GM23338 (cell line): ENCODE measurements at regions not wholly inside any gene's neighbourhood (a gene's known extent, or its start where the extent isn't known, plus 50 kb on each side); places are given as distances from the start of the nearest gene placed in this dataset.

Source experiments
- ATAC-seq: fragments of 200-7000 bp; cut with Tn5 transposase; 3 replicates; pipeline ENCODE4 v1.9.1; 2020
- DNase-seq: peaks from one replicate; pipeline ENCODE4 v3.0.0-alpha.2; 2015; ENCODE audit warnings: low spot score
- H2AFZ ChIP-seq: fragments of 200-600 bp; sonication (generic); 2 replicates; pipeline ENCODE4 v1.8.0; 2016; ENCODE audit warnings: antibody characterized with exemption, mild to moderate bottlenecking, moderate library complexity
- H3F3A ChIP-seq: fragments of 200-600 bp; sonication (generic); replicated peaks from 2 replicates; pipeline ENCODE4 v1.8.0; 2017; ENCODE audit warnings: antibody characterized with exemption, mixed run types, low read depth
- H3K27ac ChIP-seq: fragments of 200-600 bp; sonication (generic); 2 replicates; pipeline ENCODE4 v1.6.1; 2016; ENCODE audit warnings: low read depth
- H3K27me3 ChIP-seq: fragments of 200-600 bp; sonication (generic); 2 replicates; pipeline ENCODE4 v1.8.0; 2016; ENCODE audit warnings: mild to moderate bottlenecking, mixed run types, moderate library complexity; ENCODE audit not compliant: insufficient read depth
- H3K36me3 ChIP-seq: fragments of 200-600 bp; sonication (generic); 2 replicates; pipeline ENCODE4 v1.8.0; 2016; ENCODE audit warnings: mild to moderate bottlenecking; ENCODE audit not compliant: insufficient read depth
- H3K4me1 ChIP-seq: fragments of 200-600 bp; sonication (generic); 2 replicates; pipeline ENCODE4 v1.8.0; 2016; ENCODE audit warnings: mild to moderate bottlenecking, moderate library complexity; ENCODE audit not compliant: insufficient read depth
- H3K4me2 ChIP-seq: fragments of 200-600 bp; sonication (generic); 2 replicates; pipeline ENCODE4 v1.7.1; 2017; ENCODE audit warnings: mixed run types
- H3K4me3 ChIP-seq: fragments of 200-600 bp; sonication (generic); 2 replicates; pipeline ENCODE4 v1.6.1; 2016; ENCODE audit warnings: mixed run types
- H3K79me2 ChIP-seq: fragments of 200-600 bp; sonication (generic); replicated peaks from 2 replicates; pipeline ENCODE4 v1.8.0; 2017; ENCODE audit warnings: mild to moderate bottlenecking; ENCODE audit not compliant: insufficient read depth
- H3K9me2 ChIP-seq: fragments of 200-600 bp; sonication (generic); 2 replicates; pipeline ENCODE4 v1.8.0; 2017; ENCODE audit not compliant: insufficient read depth
- H4K20me1 ChIP-seq: fragments of 200-600 bp; sonication (generic); replicated peaks from 2 replicates; pipeline ENCODE4 v1.8.0; 2017; ENCODE audit warnings: mild to moderate bottlenecking; ENCODE audit not compliant: insufficient read depth
- H3K27ac Mint-ChIP-seq: 2 replicates; pipeline ENCODE4 v1.8.0; 2020; ENCODE audit warnings: inconsistent platforms, mild to moderate bottlenecking, moderate library complexity, mixed read lengths
- H3K27me3 Mint-ChIP-seq: 3 replicates; pipeline ENCODE4 v1.8.0; 2022; ENCODE audit warnings: low read depth, mild to moderate bottlenecking, moderate library complexity, mixed read lengths, inconsistent platforms; ENCODE audit not compliant: insufficient read depth, poor library complexity
- H3K36me3 Mint-ChIP-seq: 3 replicates; pipeline ENCODE4 v1.8.0; 2021; ENCODE audit warnings: low read depth, mild to moderate bottlenecking, inconsistent platforms, moderate library complexity, mixed read lengths
- H3K4me1 Mint-ChIP-seq: 3 replicates; pipeline ENCODE4 v1.8.0; 2020; ENCODE audit warnings: mild to moderate bottlenecking, inconsistent platforms, mixed read lengths
- H3K4me3 Mint-ChIP-seq: 3 replicates; pipeline ENCODE4 v1.8.0; 2021; ENCODE audit warnings: moderate library complexity, mild to moderate bottlenecking, inconsistent platforms, mixed read lengths
- H3K9me3 Mint-ChIP-seq: 3 replicates; pipeline ENCODE4 v1.8.0; 2020; ENCODE audit warnings: moderate library complexity, mild to moderate bottlenecking, inconsistent platforms, mixed read lengths
- CREB1 ChIP-seq: fragments of 250-450 bp; sonication (Bioruptor Pico); IDR thresholded peaks from 2 replicates; pipeline ENCODE4 v1.5.0; 2020; ENCODE audit warnings: low read depth, mild to moderate bottlenecking, moderate library complexity
- CTCF ChIP-seq, 2 experiments: fragments of 200-600 bp in 1 of 2; sonication (generic) in 1 of 2; conservative IDR thresholded peaks; 2 replicates each; pipeline versions ENCODE4 v1.5.1 to v1.6.1; 2016 to 2017; ENCODE audit warnings: antibody characterized with exemption in 2 of 2, low read depth in 2 of 2, mild to moderate bottlenecking in 2 of 2, moderate library complexity in 1 of 2
- ETS1 ChIP-seq: IDR thresholded peaks from 2 replicates; pipeline ENCODE4 v1.6.1; 2016; ENCODE audit warnings: antibody characterized with exemption
- EZH2 ChIP-seq: fragments of 200-600 bp; sonication (generic); IDR thresholded peaks from one replicate; pipeline ENCODE4 v1.8.0; 2017; ENCODE audit warnings: antibody characterized with exemption, mild to moderate bottlenecking, low read depth; ENCODE audit not compliant: unreplicated experiment
- EZH2phosphoT487 ChIP-seq: fragments of 200-600 bp; sonication (generic); IDR thresholded peaks from one replicate; pipeline ENCODE4 v1.8.1; 2018; ENCODE audit warnings: antibody characterized with exemption; ENCODE audit not compliant: unreplicated experiment
- JUNB ChIP-seq: IDR thresholded peaks from one replicate; pipeline ENCODE4 v1.6.1; 2016; ENCODE audit warnings: antibody characterized with exemption; ENCODE audit not compliant: unreplicated experiment
- POLR2AphosphoS5 ChIP-seq: IDR thresholded peaks from 2 replicates; pipeline ENCODE4 v1.6.1; 2016; ENCODE audit warnings: antibody characterized with exemption, low read depth
- REST ChIP-seq: IDR thresholded peaks from one replicate; pipeline ENCODE4 v1.6.1; 2018; ENCODE audit warnings: antibody characterized with exemption; ENCODE audit not compliant: unreplicated experiment
- ZNF114 ChIP-seq: fragments of 250-450 bp; sonication (Bioruptor Pico); IDR thresholded peaks from 2 replicates; pipeline ENCODE4 v1.5.0; 2020; ENCODE audit warnings: mild to moderate bottlenecking, moderate library complexity
- ZNF331 ChIP-seq: fragments of 250-450 bp; sonication (Bioruptor Pico); IDR thresholded peaks from 2 replicates; pipeline ENCODE4 v1.5.0; 2020; ENCODE audit warnings: low read depth, mild to moderate bottlenecking, moderate library complexity
- ZNF462 ChIP-seq: fragments of 250-450 bp; sonication (Bioruptor Pico); IDR thresholded peaks from 2 replicates; pipeline ENCODE4 v1.5.0; 2020; ENCODE audit warnings: mild to moderate bottlenecking, moderate library complexity

DNA sequence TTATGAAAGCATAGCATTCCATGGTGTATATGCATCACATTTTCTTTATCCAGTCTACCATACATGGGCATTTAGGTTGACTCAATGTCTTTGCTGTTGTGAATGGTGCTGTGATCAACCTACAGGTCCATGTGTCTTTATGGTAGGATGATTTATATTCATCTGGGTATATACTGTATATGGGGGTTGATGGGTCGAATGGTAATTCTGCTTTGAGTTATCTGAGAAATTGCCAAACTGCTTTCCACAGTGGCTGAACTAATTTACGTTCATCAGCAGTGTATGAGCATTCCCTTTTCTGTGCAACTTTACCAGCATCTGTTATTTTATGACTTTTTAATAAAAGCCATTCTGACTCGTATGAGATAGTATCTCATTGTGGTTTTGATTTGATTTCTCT, 662.4 kb upstream of the BCHE start (continued):
- no peak for TF ChIP-seq ETS1
- TF ChIP-seq EZH2 = no peak
- no peak for TF ChIP-seq EZH2phosphoT487

DNA sequence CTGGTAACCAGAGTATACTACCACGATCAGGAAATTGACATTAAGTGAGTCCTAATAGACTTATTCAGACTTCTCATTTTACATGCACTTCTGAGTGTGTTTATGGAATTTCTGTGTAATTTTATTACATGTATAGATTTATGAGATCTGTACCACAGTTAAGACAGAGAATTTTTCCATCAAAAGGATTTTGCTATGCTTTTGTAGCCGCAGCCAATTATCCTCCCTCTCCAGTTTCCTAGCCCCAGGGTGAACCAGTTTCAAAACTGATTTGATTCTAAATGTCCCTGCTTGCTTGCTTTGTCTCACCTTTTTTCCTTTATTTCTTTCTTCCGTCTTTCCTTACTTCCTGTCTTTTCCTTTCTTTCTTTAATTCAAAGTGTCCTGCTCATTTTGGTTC, 661.2 kb upstream of the BCHE start:
- H3K4me1 ChIP-seq = peaks cover 25% of the 10 kb centered on the region
- H3F3A ChIP-seq = no peaks in the 10 kb centered on the region
- no peaks in the 10 kb centered on the region for H4K20me1 ChIP-seq
- ATAC-seq (no peak), DNase-seq (no peak)
- Mint-ChIP-seq H3K4me1 (peaks cover 23% of the 10 kb centered on the region), H3K9me3 (peaks cover 9% of the 10 kb centered on the region; the same call in 2 of the 3 replicates), H3K36me3 (peaks cover 2% of the 10 kb centered on the region; the same call in 2 of the 3 replicates), H3K27me3 (peaks cover 4% of the 10 kb centered on the region), H3K27ac (peak overlapping the region; percentile 83), H3K4me3 (no peak overlapping the region)
- H3K27me3 ChIP-seq = no peaks in the 10 kb centered on the region
- H3K79me2 ChIP-seq = no peaks in the 10 kb centered on the region
- H3K36me3 ChIP-seq = no peaks in the 10 kb centered on the region
- 0 out of 2 replicates have a peak, but pooled peaks cover 3% of the 10 kb centered on the region for H3K9me2 ChIP-seq
- peak overlapping the region; percentile 48; the same call in 1 of the 2 replicates for H3K4me2 ChIP-seq
- no peak overlapping the region for H3K27ac ChIP-seq
- H3K4me3 ChIP-seq = no peak overlapping the region
- peak overlapping the region; percentile 8; the same call in 1 of the 2 replicates for H2AFZ ChIP-seq
- TF ChIP-seq ZNF462 (CRISPR knock-in tag) (no peak), ZNF331 (no peak), CTCF (conservative IDR thresholded peaks at IDR 0.05; ENCODE audit: low read depth in 2 of 2) (no peak), ZNF114 (CRISPR knock-in tag) (no peak), CREB1 (CRISPR knock-in tag) (no peak), JUNB (no peak), REST (no peak), POLR2AphosphoS5 (no peak), ETS1 (no peak), EZH2phosphoT487 (no peak), EZH2 (no peak)
